ENCODE measurements at regions not wholly inside any gene's neighbourhood (a gene's known extent, or its start where the extent isn't known, plus 50 kb on each side); places are given as distances from the start of the nearest gene placed in this dataset.

GRCh38 chr5:56751572-56752313 is 63.6 kb upstream of the MAP3K1 start:
- DNase-seq (ENCODE audit: unreplicated experiment): no peak
- H3K36me3 Mint-ChIP-seq (ENCODE audit: insufficient read depth, unreplicated experiment): peaks cover 5% of the 10 kb centered on the region
- H3K9me3 Mint-ChIP-seq (ENCODE audit: unreplicated experiment): no peaks in the 10 kb centered on the region
- H3K4me3 Mint-ChIP-seq (ENCODE audit: unreplicated experiment): no peak overlapping the region
- POLR2A ChIA-PET: no interaction called here
- CTCF ChIA-PET: interaction anchor here (0.5 kb wide), 1 partner anchor 86 kb away, joined by 3 read pairs; no protein-coding TSS in a partner anchor
- no TSS peak for BruUV-seq (replicated peaks)
- no peak overlapping the region for H3K27ac Mint-ChIP-seq (ENCODE audit: low read depth, unreplicated experiment)
- H3K27me3 Mint-ChIP-seq (ENCODE audit: insufficient read depth, unreplicated experiment): no peaks in the 10 kb centered on the region
- TF ChIP-seq CTCF (IDR thresholded peaks at IDR 0.05; ENCODE audit: unreplicated experiment): no peak
- H3K4me1 Mint-ChIP-seq (ENCODE audit: insufficient read depth, unreplicated experiment): peaks cover under 1% of the 10 kb centered on the region
- intact Hi-C loops (cut with micrococcal nuclease): no loop called here

- intact Hi-C loops (cut with micrococcal nuclease): no loop called here
- H3K9me3 Mint-ChIP-seq (ENCODE audit: unreplicated experiment): no peaks in the 10 kb centered on the region
- TF ChIP-seq CTCF (IDR thresholded peaks at IDR 0.05; ENCODE audit: unreplicated experiment): no peak
- ChIA-PET CTCF (no interaction called here), POLR2A (no interaction called here)
- H3K27ac Mint-ChIP-seq (ENCODE audit: low read depth, unreplicated experiment): no peak overlapping the region
- no TSS peak for BruUV-seq (replicated peaks)
- H3K4me3 Mint-ChIP-seq (ENCODE audit: unreplicated experiment): no peak overlapping the region
- peaks cover 4% of the 10 kb centered on the region for H3K4me1 Mint-ChIP-seq (ENCODE audit: insufficient read depth, unreplicated experiment)
- H3K36me3 Mint-ChIP-seq (ENCODE audit: insufficient read depth, unreplicated experiment): peaks cover 5% of the 10 kb centered on the region
- no peak for DNase-seq (ENCODE audit: unreplicated experiment)
- no peaks in the 10 kb centered on the region for H3K27me3 Mint-ChIP-seq (ENCODE audit: insufficient read depth, unreplicated experiment)
These were observed 65.5 kb upstream of the MAP3K1 start for GRCh38 chr5:56749842-56750241.

DNA sequence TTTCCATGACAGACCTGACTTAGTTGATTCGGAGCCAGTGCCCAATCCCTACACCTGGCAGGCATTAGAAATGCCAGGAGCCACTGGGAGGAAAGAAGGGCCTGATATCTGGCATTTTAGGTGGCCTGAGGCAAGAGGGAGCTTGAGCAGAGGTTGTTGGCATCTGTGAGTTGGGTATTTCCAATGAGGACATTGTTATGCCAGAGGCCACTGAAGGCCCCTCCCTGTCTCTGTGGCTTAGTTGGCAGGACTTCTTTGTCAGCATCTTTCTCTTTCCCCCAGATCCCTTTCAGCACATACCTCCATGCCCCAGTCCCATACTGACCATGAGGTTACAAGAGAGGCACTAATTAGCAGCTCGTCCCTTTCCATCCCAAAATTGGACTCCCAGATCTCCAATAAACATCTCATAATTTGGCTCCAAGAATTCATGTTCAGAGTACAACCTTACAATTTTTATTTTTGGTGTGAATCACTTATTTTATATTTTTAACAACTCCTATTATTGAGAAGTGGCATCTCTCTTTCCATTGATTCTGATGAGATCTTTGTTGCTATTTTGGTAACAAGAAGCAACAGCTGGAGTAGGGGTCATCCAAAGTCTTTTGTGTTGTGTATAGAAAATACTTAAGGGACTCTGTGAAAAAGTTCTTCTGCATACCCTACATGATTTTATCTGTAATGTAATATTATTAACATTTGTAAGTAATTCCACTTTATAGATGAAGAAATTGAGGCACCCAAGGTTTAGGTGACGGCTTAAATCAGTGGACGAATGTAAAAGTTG is 68.6 kb upstream of the MAP3K1 start:
- intact Hi-C loops (cut with micrococcal nuclease): no loop called here
- BruUV-seq (replicated peaks): no TSS peak
- Mint-ChIP-seq H3K9me3 (ENCODE audit: unreplicated experiment) (no peaks in the 10 kb centered on the region), H3K27ac (ENCODE audit: low read depth, unreplicated experiment) (no peak overlapping the region), H3K36me3 (ENCODE audit: insufficient read depth, unreplicated experiment) (peaks cover 3% of the 10 kb centered on the region), H3K27me3 (ENCODE audit: insufficient read depth, unreplicated experiment) (no peaks in the 10 kb centered on the region), H3K4me1 (ENCODE audit: insufficient read depth, unreplicated experiment) (peaks cover 4% of the 10 kb centered on the region), H3K4me3 (ENCODE audit: unreplicated experiment) (no peak overlapping the region)
- DNase-seq (ENCODE audit: unreplicated experiment): no peak
- ChIA-PET POLR2A (no interaction called here), CTCF (interaction anchor here (0.5 kb wide), 1 partner anchor 1365 kb away, joined by 3 read pairs; no protein-coding TSS in a partner anchor)
- TF ChIP-seq CTCF (IDR thresholded peaks at IDR 0.05; ENCODE audit: unreplicated experiment): no peak

GRCh38 chr5:56745864-56746263 is 69.5 kb upstream of the MAP3K1 start:
- no peak for TF ChIP-seq CTCF (IDR thresholded peaks at IDR 0.05; ENCODE audit: unreplicated experiment)
- H3K4me3 Mint-ChIP-seq (ENCODE audit: unreplicated experiment): no peak overlapping the region
- POLR2A ChIA-PET: no interaction called here
- BruUV-seq (replicated peaks): no TSS peak
- H3K27me3 Mint-ChIP-seq (ENCODE audit: insufficient read depth, unreplicated experiment): no peaks in the 10 kb centered on the region
- peaks cover 4% of the 10 kb centered on the region for H3K4me1 Mint-ChIP-seq (ENCODE audit: insufficient read depth, unreplicated experiment)
- intact Hi-C loops (cut with micrococcal nuclease): no loop called here
- H3K9me3 Mint-ChIP-seq (ENCODE audit: unreplicated experiment): no peaks in the 10 kb centered on the region
- CTCF ChIA-PET: no interaction called here
- no peaks in the 10 kb centered on the region for H3K36me3 Mint-ChIP-seq (ENCODE audit: insufficient read depth, unreplicated experiment)
- no peak for DNase-seq (ENCODE audit: unreplicated experiment)
- no peak overlapping the region for H3K27ac Mint-ChIP-seq (ENCODE audit: low read depth, unreplicated experiment)

Measured in MCF 10A (cell line).